SK-N-SH (cell line): ENCODE measurements at regions not wholly inside any gene's neighbourhood (a gene's known extent, or its start where the extent isn't known, plus 50 kb on each side); places are given as distances from the start of the nearest gene placed in this dataset.

ENCODE experiments used
- CTCF ChIA-PET: fragments of 300-600, 350-600 bp; formaldehyde crosslinking; extraction: SDS; loops from one replicate; lab custom pipeline; 2021; lab: Yijun Ruan, JAX
- POLR2A ChIA-PET: fragments of 350-600 bp; sonication (Branson Sonifier 250); formaldehyde crosslinking; extraction: SDS; loops from one replicate; lab custom pipeline; 2020; ENCODE audit warnings: antibody characterized with exemption, inconsistent platforms; lab: Yijun Ruan, JAX
- DNase-seq: peaks from one replicate; pipeline ENCODE4 v3.0.0; 2012
- H2AFZ ChIP-seq: fragments of 200-600 bp; sonication (generic); 2 replicates; pipeline ENCODE4 v1.8.1; 2016; ENCODE audit warnings: antibody characterized with exemption, mild to moderate bottlenecking, low read depth
- H3F3A ChIP-seq: fragments of 200-600 bp; sonication (generic); replicated peaks from 2 replicates; pipeline ENCODE3; 2016; ENCODE audit warnings: antibody characterized with exemption, mild to moderate bottlenecking; ENCODE audit not compliant: insufficient read depth
- H3K27ac ChIP-seq, 2 experiments: fragments of 200-500 bp in 1 of 2; fragments of 200-600 bp in 1 of 2; sonication (Bioruptor generic) in 1 of 2; sonication (generic), shearing (Covaris generic) in 1 of 2; 2 replicates each; pipeline versions ENCODE4 v1.5.1 to v1.6.1; 2014 to 2016; ENCODE audit warnings: low read depth in 2 of 2, inconsistent platforms in 1 of 2, low read length in 1 of 2, mild to moderate bottlenecking in 1 of 2, mixed read lengths in 1 of 2
- H3K27me3 ChIP-seq: fragments of 200-600 bp; sonication (generic), shearing (Covaris generic); 2 replicates; pipeline ENCODE4 v1.6.1; 2016; ENCODE audit warnings: mixed run types; ENCODE audit not compliant: insufficient read depth
- H3K36me3 ChIP-seq, 2 experiments: fragments of 200-500 bp in 1 of 2; fragments of 200-600 bp in 1 of 2; sonication (Bioruptor generic) in 1 of 2; sonication (generic) in 1 of 2; replicated peaks in 1 of 2; 2 replicates each; pipeline versions ENCODE3 to v1.5.1; 2014 to 2016; ENCODE audit warnings: low read length in 1 of 2, mild to moderate bottlenecking in 1 of 2; ENCODE audit not compliant: insufficient read depth in 2 of 2, control insufficient read depth in 1 of 2
- H3K4me1 ChIP-seq, 2 experiments: fragments of 200-500 bp in 1 of 2; fragments of 200-600 bp in 1 of 2; sonication (Bioruptor generic) in 1 of 2; sonication (generic), shearing (Covaris generic) in 1 of 2; 2 replicates each; pipeline versions ENCODE4 v1.5.1 to v1.6.1; 2014 to 2016; ENCODE audit warnings: low read depth in 1 of 2, low read length in 1 of 2, mixed run types in 1 of 2; ENCODE audit not compliant: insufficient read depth in 2 of 2, control insufficient read depth in 1 of 2
- H3K4me2 ChIP-seq: fragments of 200-600 bp; sonication (generic), shearing (Covaris generic); 2 replicates; pipeline ENCODE4 v1.6.1; 2017; ENCODE audit warnings: mixed run types
- H3K4me3 ChIP-seq, 2 experiments: fragments of 200-500 bp in 1 of 2; fragments of 200-600 bp in 1 of 2; sonication (Bioruptor generic) in 1 of 2; sonication (generic), shearing (Covaris generic) in 1 of 2; 2 replicates each; pipeline versions ENCODE4 v1.5.1 to v1.8.1; 2014 to 2016; ENCODE audit warnings: low read depth in 2 of 2, inconsistent platforms in 1 of 2, low read length in 1 of 2, mild to moderate bottlenecking in 1 of 2, mixed read lengths in 1 of 2, moderate library complexity in 1 of 2
- H3K79me2 ChIP-seq: fragments of 200-600 bp; sonication (generic); 2 replicates; pipeline ENCODE4 v1.8.1; 2017; ENCODE audit warnings: mild to moderate bottlenecking; ENCODE audit not compliant: insufficient read depth
- H3K9ac ChIP-seq: fragments of 200-600 bp; sonication (generic); 2 replicates; pipeline ENCODE4 v1.6.1; 2017; ENCODE audit warnings: mixed run types
- H3K9me2 ChIP-seq: fragments of 200-600 bp; sonication (generic); 2 replicates; pipeline ENCODE4 v1.6.1; 2017; ENCODE audit warnings: mixed run types
- H3K9me3 ChIP-seq: fragments of 200-600 bp; sonication (generic); 2 replicates; pipeline ENCODE4 v1.6.1; 2017; ENCODE audit warnings: mixed run types, mild to moderate bottlenecking, moderate library complexity
- H4K20me1 ChIP-seq: fragments of 200-600 bp; sonication (generic); 2 replicates; pipeline ENCODE4 v1.6.1; 2017; ENCODE audit warnings: mild to moderate bottlenecking, mixed run types; ENCODE audit not compliant: insufficient read depth
- CHD2 ChIP-seq: fragments of 150-350 bp; IDR thresholded peaks from 2 replicates; pipeline ENCODE4 v1.6.1; 2018; ENCODE audit warnings: low read length; ENCODE audit not compliant: partially characterized antibody
- EZH2phosphoT487 ChIP-seq: fragments of 200-600 bp; sonication (generic); IDR thresholded peaks from 2 replicates; pipeline ENCODE4 v1.6.1; 2017; ENCODE audit warnings: low read depth, mixed run types, mild to moderate bottlenecking, antibody characterized with exemption, moderate library complexity, borderline replicate concordance
- FOXJ3 ChIP-seq: sonication (generic); formaldehyde crosslinking; IDR thresholded peaks from 2 replicates; pipeline ENCODE4 v1.5.1; 2020; ENCODE audit warnings: mild to moderate bottlenecking, missing genetic modification reagents
- FOXM1 ChIP-seq: IDR thresholded peaks from 2 replicates; pipeline ENCODE4 v1.4.0; 2012; ENCODE audit warnings: low read depth, mild to moderate bottlenecking
- GABPA ChIP-seq: IDR thresholded peaks from 2 replicates; pipeline ENCODE4 v1.4.0; 2012; ENCODE audit warnings: low read depth, mild to moderate bottlenecking
- IRF3 ChIP-seq: fragments of 150-350 bp; IDR thresholded peaks from 2 replicates; pipeline ENCODE4 v1.6.1; 2016; ENCODE audit warnings: mild to moderate bottlenecking, low read depth, low read length
- MEF2A ChIP-seq: IDR thresholded peaks from 2 replicates; pipeline ENCODE4 v1.4.0; 2012; ENCODE audit warnings: low read depth, borderline replicate concordance
- NFIC ChIP-seq: IDR thresholded peaks from 2 replicates; pipeline ENCODE4 v1.4.0; 2012; ENCODE audit warnings: borderline replicate concordance
- POLR2AphosphoS5 ChIP-seq: IDR thresholded peaks from 2 replicates; pipeline ENCODE4 v1.6.1; 2012; ENCODE audit warnings: low read depth, low read length
- RAD21 ChIP-seq: IDR thresholded peaks from 2 replicates; pipeline ENCODE4 v1.6.1; 2012; ENCODE audit warnings: mild to moderate bottlenecking, low read length
- RCOR1 ChIP-seq: fragments of 150-350 bp; IDR thresholded peaks from 2 replicates; pipeline ENCODE4 v1.6.1; 2017; ENCODE audit warnings: antibody characterized with exemption, low read length
- REST ChIP-seq: IDR thresholded peaks from 2 replicates; pipeline ENCODE4 v1.6.1; 2012; ENCODE audit warnings: mild to moderate bottlenecking, low read depth, low read length, moderate library complexity
- RFX5 ChIP-seq: IDR thresholded peaks from 2 replicates; pipeline ENCODE4 v1.6.1; 2012; ENCODE audit warnings: mild to moderate bottlenecking, improper control_type of control experiment, low read length
- SIN3A ChIP-seq: IDR thresholded peaks from 2 replicates; pipeline ENCODE4 v1.6.1; 2012; ENCODE audit warnings: low read depth, mild to moderate bottlenecking, low read length, moderate library complexity, borderline replicate concordance
- TAF1 ChIP-seq: IDR thresholded peaks from 2 replicates; pipeline ENCODE4 v1.6.1; 2012; ENCODE audit warnings: low read depth, mild to moderate bottlenecking, low read length, moderate library complexity, borderline replicate concordance
- TEAD4 ChIP-seq: IDR thresholded peaks from 2 replicates; pipeline ENCODE4 v1.4.0; 2012; ENCODE audit warnings: mild to moderate bottlenecking, borderline replicate concordance; ENCODE audit not compliant: insufficient read depth
- YY1 ChIP-seq: IDR thresholded peaks from 2 replicates; pipeline ENCODE4 v1.4.0; 2012; ENCODE audit warnings: low read depth, mild to moderate bottlenecking
- WGBS: methylation state at CpG from one replicate; pipeline ENCODE4 v1.1.6; 2017; ENCODE audit warnings: low lambda C conversion rate; 5-methylcytosine and 5-hydroxymethylcytosine counted together

- CTCF ChIA-PET: no interaction called here
- 5% methylated on average over 14 of the region's 14 CpGs for WGBS
- POLR2A ChIA-PET: no interaction called here
- Histone ChIP-seq H3K4me3 (no peak overlapping the region), H3K27ac (no peak overlapping the region), H3F3A (no peaks in the 10 kb centered on the region), H3K79me2 (no peaks in the 10 kb centered on the region), H3K36me3 (no peaks in the 10 kb centered on the region), H3K4me1 (no peaks in the 10 kb centered on the region), H3K9me2 (no peaks in the 10 kb centered on the region), H3K9me3 (peaks cover 6% of the 10 kb centered on the region; the same call in 1 of the 2 replicates), H3K4me2 (no peak overlapping the region), H3K27me3 (no peaks in the 10 kb centered on the region; the same call in 1 of the 2 replicates), H2AFZ (no peak overlapping the region), H3K9ac (no peak overlapping the region), H4K20me1 (no peaks in the 10 kb centered on the region)
- TF ChIP-seq RCOR1 (no peak), RFX5 (no peak), GABPA (no peak), FOXJ3 (no peak), POLR2AphosphoS5 (no peak), CHD2 (no peak), IRF3 (no peak), RAD21 (no peak), REST (no peak), MEF2A (no peak), EZH2phosphoT487 (no peak), SIN3A (no peak), TAF1 (no peak), YY1 (no peak), NFIC (no peak), TEAD4 (no peak), FOXM1 (no peak)
- DNase-seq: no peak
Measured at GRCh38 chr13:112154301-112155060, 87.5 kb downstream of the SOX1 start.
